Gastrocnemius medialis (tissue), 4 donors: ENCODE measurements at regions not wholly inside any gene's neighbourhood (a gene's known extent, or its start where the extent isn't known, plus 50 kb on each side); places are given as distances from the start of the nearest gene placed in this dataset.

Experiments
- ATAC-seq, 2 donors: fragments of 150-250 bp; one replicate each; pipeline ENCODE4 v1.9.1; 2016
- DNase-seq, 2 donors: peaks; one replicate each; pipeline ENCODE4 v3.0.0-alpha.2; 2019
- H3K27ac ChIP-seq, 4 donors: fragments of 200-600 bp; sonication (generic); 1 replicate in 1 of 4; 2 replicates in 3 of 4; pipeline ENCODE4 v1.5.1; 2016 to 2018; ENCODE audit warnings: mild to moderate bottlenecking in 2 of 4, moderate library complexity in 1 of 4
- H3K27me3 ChIP-seq, 3 donors: fragments of 200-600 bp; sonication (generic) in 2 of 3; 1 replicate in 1 of 3; 2 replicates in 2 of 3; pipeline versions ENCODE4 v1.5.1 to v1.6.0; 2016 to 2019; ENCODE audit warnings: mild to moderate bottlenecking in 1 of 3, moderate library complexity in 1 of 3
- H3K36me3 ChIP-seq, 2 donors: fragments of 200-600 bp; sonication (generic) in 1 of 2; one replicate each; pipeline ENCODE4 v1.5.1; 2017 to 2018
- H3K4me1 ChIP-seq, 2 donors: fragments of 200-600 bp; sonication (generic) in 1 of 2; one replicate each; pipeline ENCODE4 v1.5.1; 2016 to 2017; ENCODE audit warnings: mild to moderate bottlenecking in 2 of 2
- H3K4me3 ChIP-seq, 4 donors: fragments of 200-600 bp; sonication (generic) in 3 of 4; 1 replicate in 1 of 4; 2 replicates in 3 of 4; pipeline ENCODE4 v1.5.1; 2016 to 2019; ENCODE audit warnings: mild to moderate bottlenecking in 2 of 4
- H3K9me3 ChIP-seq, 3 donors: fragments of 200-600 bp; sonication (generic) in 2 of 3; 1 replicate in 1 of 3; 2 replicates in 2 of 3; pipeline ENCODE4 v1.5.1; 2016 to 2019
- POLR2A ChIP-seq, 2 donors: fragments of 450-650 bp; IDR thresholded peaks; one replicate each; pipeline ENCODE4 v1.6.1; 2017; ENCODE audit warnings: antibody characterized with exemption in 2 of 2, mild to moderate bottlenecking in 2 of 2, moderate library complexity in 2 of 2
- in situ Hi-C, 4 donors: fragments of 200-750 bp; cut with MboI; loops; one replicate each; pipeline versions ENCODE4 v1.15.0 to v1.8.0; 2017; ENCODE audit warnings: low sequenced_read_pairs in 4 of 4
- intact Hi-C: fragments of 100-400 bp; cut with DNase I; formaldehyde crosslinking; loops from one replicate; pipeline ENCODE4 v1.15.1; 2023; ENCODE audit warnings: low total_unique reads
- TF ChIP-seq, protein P1 (sequence below), 5 experiments: fragments of 450-650 bp in 3 of 5; fragments of 200-600 bp in 2 of 5; sonication (generic) in 2 of 5; IDR thresholded peaks in 4 of 5; conservative IDR thresholded peaks in 1 of 5; 1 replicate in 4 of 5; 2 replicates in 1 of 5; pipeline ENCODE4 v1.5.1; 2016 to 2019; ENCODE audit warnings: antibody characterized with exemption in 5 of 5, mild to moderate bottlenecking in 3 of 5, moderate library complexity in 3 of 5

DNA sequence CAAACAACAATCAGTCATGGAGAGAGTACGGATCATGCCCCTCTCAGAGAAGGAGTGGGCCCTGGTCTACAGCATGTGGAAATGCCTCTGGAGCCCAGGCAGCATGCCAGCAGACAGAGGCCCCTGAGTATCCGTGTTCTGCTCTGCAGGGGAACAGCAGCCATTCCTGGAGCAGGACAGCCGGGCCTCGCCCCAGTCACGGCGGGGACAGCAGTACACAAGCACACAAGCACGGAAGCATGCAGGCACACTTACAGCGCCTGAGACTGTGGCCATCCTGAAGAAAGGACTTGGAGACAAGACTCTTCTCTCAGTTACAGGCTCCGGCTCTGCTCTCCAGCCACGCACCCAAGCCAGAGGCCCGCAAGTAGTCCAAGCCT, 102.6 kb upstream of the ALDH1B1 start:
- DNase-seq = no peak
- no peaks in the 10 kb centered on the region for H3K9me3 ChIP-seq
- H3K27me3 ChIP-seq = no peaks in the 10 kb centered on the region
- TF ChIP-seq, protein P1, sequence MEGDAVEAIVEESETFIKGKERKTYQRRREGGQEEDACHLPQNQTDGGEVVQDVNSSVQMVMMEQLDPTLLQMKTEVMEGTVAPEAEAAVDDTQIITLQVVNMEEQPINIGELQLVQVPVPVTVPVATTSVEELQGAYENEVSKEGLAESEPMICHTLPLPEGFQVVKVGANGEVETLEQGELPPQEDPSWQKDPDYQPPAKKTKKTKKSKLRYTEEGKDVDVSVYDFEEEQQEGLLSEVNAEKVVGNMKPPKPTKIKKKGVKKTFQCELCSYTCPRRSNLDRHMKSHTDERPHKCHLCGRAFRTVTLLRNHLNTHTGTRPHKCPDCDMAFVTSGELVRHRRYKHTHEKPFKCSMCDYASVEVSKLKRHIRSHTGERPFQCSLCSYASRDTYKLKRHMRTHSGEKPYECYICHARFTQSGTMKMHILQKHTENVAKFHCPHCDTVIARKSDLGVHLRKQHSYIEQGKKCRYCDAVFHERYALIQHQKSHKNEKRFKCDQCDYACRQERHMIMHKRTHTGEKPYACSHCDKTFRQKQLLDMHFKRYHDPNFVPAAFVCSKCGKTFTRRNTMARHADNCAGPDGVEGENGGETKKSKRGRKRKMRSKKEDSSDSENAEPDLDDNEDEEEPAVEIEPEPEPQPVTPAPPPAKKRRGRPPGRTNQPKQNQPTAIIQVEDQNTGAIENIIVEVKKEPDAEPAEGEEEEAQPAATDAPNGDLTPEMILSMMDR (IDR thresholded peaks at IDR 0.05 in 4 of 5, conservative IDR thresholded peaks at IDR 0.05 in 1 of 5) = no peak
- TF ChIP-seq POLR2A (IDR thresholded peaks at IDR 0.05) = no peak
- in situ Hi-C loops (loop anchor here in 1 of 4 donors (10.0 kb wide), 1 partner anchor 55 kb away; no protein-coding TSS in a partner anchor), intact Hi-C loops (no loop called here)
- H3K4me1 ChIP-seq = no peaks in the 10 kb centered on the region
- H3K4me3 ChIP-seq = no peak overlapping the region
- H3K27ac ChIP-seq = no peak overlapping the region
- no peak for ATAC-seq
- H3K36me3 ChIP-seq = no peaks in the 10 kb centered on the region

DNA sequence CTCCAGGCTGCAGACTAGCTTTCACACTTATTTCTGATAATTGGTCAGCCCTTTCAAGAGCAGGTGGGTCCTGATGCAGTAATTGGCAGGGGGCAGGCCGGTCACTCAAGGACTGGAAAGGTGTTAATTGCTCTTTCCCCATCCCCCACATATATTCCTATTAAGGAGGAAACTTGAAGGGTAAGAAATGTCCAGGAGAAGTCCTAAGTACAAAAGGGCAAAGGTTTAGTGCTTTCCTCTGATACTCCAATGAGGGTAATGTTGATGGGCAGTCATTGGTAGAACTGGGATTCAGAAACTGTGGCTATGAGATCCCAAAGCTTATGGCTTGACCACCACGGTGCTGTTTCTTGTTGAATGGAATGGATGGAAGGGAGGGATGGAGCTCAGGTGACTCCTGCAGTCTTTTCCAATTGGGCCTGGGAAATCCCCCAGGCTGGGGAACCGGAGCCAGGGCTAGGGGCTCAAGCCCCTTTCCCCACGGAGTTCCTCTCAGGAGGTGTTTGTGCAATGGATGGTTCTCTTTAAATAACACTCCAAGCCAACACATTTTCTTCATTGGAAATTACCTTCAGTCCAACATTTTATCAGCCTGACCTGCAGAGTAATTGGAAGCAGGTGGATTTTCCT, 103.2 kb upstream of the ALDH1B1 start:
- no peak overlapping the region for H3K27ac ChIP-seq
- no peaks in the 10 kb centered on the region for H3K36me3 ChIP-seq
- no peaks in the 10 kb centered on the region for H3K4me1 ChIP-seq
- H3K4me3 ChIP-seq = no peak overlapping the region
- no peaks in the 10 kb centered on the region for H3K27me3 ChIP-seq
- H3K9me3 ChIP-seq = no peaks in the 10 kb centered on the region
- ATAC-seq = no peak
- intact Hi-C loops (no loop called here), in situ Hi-C loops (loop anchor here in 1 of 4 donors (10.0 kb wide), 1 partner anchor 55 kb away; no protein-coding TSS in a partner anchor)
- DNase-seq = no peak
- TF ChIP-seq POLR2A (IDR thresholded peaks at IDR 0.05) = no peak
- TF ChIP-seq, protein P1 (IDR thresholded peaks at IDR 0.05 in 4 of 5, conservative IDR thresholded peaks at IDR 0.05 in 1 of 5) = no peak

DNA sequence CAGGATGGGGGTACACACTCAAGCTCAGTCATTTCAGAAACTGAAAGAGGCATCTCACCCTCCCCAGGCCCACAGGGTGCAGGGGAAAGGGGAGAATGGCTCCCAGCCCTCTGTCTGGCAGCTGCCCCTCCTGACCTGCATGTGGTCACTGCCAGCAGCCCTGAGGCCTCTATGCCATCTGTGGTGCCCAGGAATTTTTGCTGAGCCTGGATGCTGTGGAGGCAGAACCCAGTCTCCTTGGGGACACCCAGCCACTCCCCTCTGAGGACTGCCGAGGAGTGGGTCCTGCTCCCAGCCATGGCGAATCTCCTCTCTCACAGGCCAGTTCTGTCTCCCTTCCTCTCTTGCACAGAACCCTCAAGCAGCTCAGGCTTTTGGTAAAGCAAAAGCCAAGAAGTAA, 104.0 kb upstream of the ALDH1B1 start:
- Histone ChIP-seq H3K4me3 (no peak overlapping the region), H3K27me3 (no peaks in the 10 kb centered on the region), H3K36me3 (no peaks in the 10 kb centered on the region), H3K9me3 (no peaks in the 10 kb centered on the region), H3K27ac (no peak overlapping the region), H3K4me1 (no peaks in the 10 kb centered on the region)
- no peak for ATAC-seq
- intact Hi-C loops (no loop called here), in situ Hi-C loops (loop anchor here in 1 of 4 donors (10.0 kb wide), 1 partner anchor 54 kb away; no protein-coding TSS in a partner anchor)
- TF ChIP-seq, protein P1 (IDR thresholded peaks at IDR 0.05 in 4 of 5, conservative IDR thresholded peaks at IDR 0.05 in 1 of 5) = no peak
- TF ChIP-seq POLR2A (IDR thresholded peaks at IDR 0.05) = no peak
- no peak for DNase-seq

DNA sequence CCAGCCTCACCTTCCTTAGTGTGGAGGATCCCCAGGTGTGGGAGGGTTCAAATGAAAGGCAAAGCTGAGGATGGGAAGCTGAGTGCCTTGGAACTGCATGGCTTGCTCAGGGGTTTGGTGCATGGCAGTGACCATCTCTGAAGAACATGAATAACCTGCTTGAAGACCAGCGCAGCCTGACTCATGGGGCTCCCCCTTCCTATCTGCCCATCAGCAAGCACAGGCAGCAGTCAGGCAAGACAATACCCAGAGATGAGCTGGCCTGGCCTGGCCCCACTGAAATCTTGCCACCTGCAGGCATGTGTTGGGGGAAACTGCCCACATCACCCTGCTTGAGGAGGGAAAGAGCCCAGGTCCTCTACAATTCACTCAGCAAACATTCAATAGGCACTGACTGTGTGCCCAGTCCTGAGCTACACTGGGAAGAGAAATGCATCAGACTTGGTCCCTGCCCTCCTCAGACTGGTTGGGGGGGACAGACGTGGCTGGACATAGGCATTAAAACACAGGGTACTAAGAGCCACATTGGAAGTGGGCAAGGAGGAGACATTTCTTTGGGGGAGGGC, 105.0 kb upstream of the ALDH1B1 start:
- H3K36me3 ChIP-seq = no peaks in the 10 kb centered on the region
- DNase-seq = no peak
- H3K27me3 ChIP-seq = no peaks in the 10 kb centered on the region
- intact Hi-C loops = no loop called here
- H3K4me3 ChIP-seq = no peak overlapping the region
- H3K9me3 ChIP-seq = no peaks in the 10 kb centered on the region
- TF ChIP-seq, protein P1 (IDR thresholded peaks at IDR 0.05 in 4 of 5, conservative IDR thresholded peaks at IDR 0.05 in 1 of 5) = no peak
- TF ChIP-seq POLR2A (IDR thresholded peaks at IDR 0.05) = no peak
- ATAC-seq = no peak
- H3K4me1 ChIP-seq = no peaks in the 10 kb centered on the region
- H3K27ac ChIP-seq = no peak overlapping the region
- in situ Hi-C loops = loop anchor here in 1 of 4 donors (10.0 kb wide), 1 partner anchor 53 kb away; no protein-coding TSS in a partner anchor
